ENCODE measurements at regions not wholly inside any gene's neighbourhood (a gene's known extent, or its start where the extent isn't known, plus 50 kb on each side); places are given as distances from the start of the nearest gene placed in this dataset.

DNA sequence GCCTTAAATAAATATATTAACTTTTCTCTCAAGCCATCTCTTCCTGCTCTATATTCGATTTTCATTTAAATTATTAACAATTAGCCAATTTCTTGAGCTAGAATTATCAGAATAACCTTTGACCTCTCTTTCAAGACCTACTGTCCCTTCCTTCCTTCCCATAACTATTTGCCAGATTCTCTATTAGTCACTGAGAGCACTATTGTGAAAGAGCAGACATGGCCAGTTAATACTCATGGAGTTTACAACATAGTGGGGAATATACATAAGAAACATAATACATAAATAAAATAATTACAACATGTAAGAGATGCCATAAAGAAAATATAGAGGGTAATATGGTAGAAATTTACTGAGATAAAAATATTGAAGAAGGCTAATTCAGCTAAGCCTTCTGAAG lies 72.1 kb upstream of the CHD1 start:
- TF ChIP-seq, protein P1, sequence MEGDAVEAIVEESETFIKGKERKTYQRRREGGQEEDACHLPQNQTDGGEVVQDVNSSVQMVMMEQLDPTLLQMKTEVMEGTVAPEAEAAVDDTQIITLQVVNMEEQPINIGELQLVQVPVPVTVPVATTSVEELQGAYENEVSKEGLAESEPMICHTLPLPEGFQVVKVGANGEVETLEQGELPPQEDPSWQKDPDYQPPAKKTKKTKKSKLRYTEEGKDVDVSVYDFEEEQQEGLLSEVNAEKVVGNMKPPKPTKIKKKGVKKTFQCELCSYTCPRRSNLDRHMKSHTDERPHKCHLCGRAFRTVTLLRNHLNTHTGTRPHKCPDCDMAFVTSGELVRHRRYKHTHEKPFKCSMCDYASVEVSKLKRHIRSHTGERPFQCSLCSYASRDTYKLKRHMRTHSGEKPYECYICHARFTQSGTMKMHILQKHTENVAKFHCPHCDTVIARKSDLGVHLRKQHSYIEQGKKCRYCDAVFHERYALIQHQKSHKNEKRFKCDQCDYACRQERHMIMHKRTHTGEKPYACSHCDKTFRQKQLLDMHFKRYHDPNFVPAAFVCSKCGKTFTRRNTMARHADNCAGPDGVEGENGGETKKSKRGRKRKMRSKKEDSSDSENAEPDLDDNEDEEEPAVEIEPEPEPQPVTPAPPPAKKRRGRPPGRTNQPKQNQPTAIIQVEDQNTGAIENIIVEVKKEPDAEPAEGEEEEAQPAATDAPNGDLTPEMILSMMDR (IDR thresholded peaks at IDR 0.05): no peak
- TF ChIP-seq POLR2A (IDR thresholded peaks at IDR 0.05): no peak
